DMS79 (cell line): ENCODE measurements at regions not wholly inside any gene's neighbourhood (a gene's known extent, or its start where the extent isn't known, plus 50 kb on each side); places are given as distances from the start of the nearest gene placed in this dataset.

Source experiments
- DNase-seq: peaks from one replicate; lab custom pipeline; 2025; lab: John Stamatoyannopoulos, UW

- DNase-seq: no peak
These were observed 68.5 kb upstream of the RAI14 start for GRCh38 chr5:34587355-34588241.

- DNase-seq: no peak
These were observed 66.3 kb upstream of the RAI14 start for GRCh38 chr5:34589832-34590231.

- no peak for DNase-seq
These were observed 64.4 kb upstream of the RAI14 start for GRCh38 chr5:34591723-34592122.

GRCh38 chr5:34597034-34598027 lies 58.8 kb upstream of the RAI14 start:
- DNase-seq: no peak

GRCh38 chr5:34598177-34598794 lies 57.8 kb upstream of the RAI14 start:
- no peak for DNase-seq

- no peak for DNase-seq
These were observed 56.5 kb upstream of the RAI14 start for GRCh38 chr5:34599471-34600117.

GRCh38 chr5:34600118-34600493 lies 56.0 kb upstream of the RAI14 start:
- DNase-seq: no peak

- no peak for DNase-seq
These were observed 52.8 kb upstream of the RAI14 start for GRCh38 chr5:34603378-34603777.

GRCh38 chr5:34604119-34604675 lies 51.9 kb upstream of the RAI14 start:
- no peak for DNase-seq

- DNase-seq: no peak
These were observed 50.0 kb upstream of the RAI14 start for GRCh38 chr5:34606101-34606500.
